Osteoblast (primary cell): ENCODE measurements at regions not wholly inside any gene's neighbourhood (a gene's known extent, or its start where the extent isn't known, plus 50 kb on each side); places are given as distances from the start of the nearest gene placed in this dataset.

ENCODE experiments used
- DNase-seq: peaks from one replicate; pipeline ENCODE4 v3.0.0; 2011; ENCODE audit warnings: low spot score, mixed read lengths; ENCODE audit not compliant: insufficient read length; ENCODE audit errors: missing footprints
- H2AFZ ChIP-seq: 2 replicates; pipeline ENCODE4 v1.6.0; 2011; ENCODE audit warnings: mild to moderate bottlenecking, low read length
- H3K27ac ChIP-seq: 2 replicates; pipeline ENCODE4 v1.5.1; 2011; ENCODE audit warnings: mild to moderate bottlenecking, low read depth, low read length, moderate library complexity
- H3K27me3 ChIP-seq: 2 replicates; pipeline ENCODE4 v1.6.0; 2012; ENCODE audit warnings: mild to moderate bottlenecking, control low read depth, inconsistent platforms, low read length, moderate library complexity; ENCODE audit not compliant: insufficient read depth
- H3K36me3 ChIP-seq: 2 replicates; pipeline ENCODE4 v1.5.1; 2011; ENCODE audit warnings: mild to moderate bottlenecking, low read length, control low read depth, moderate library complexity; ENCODE audit not compliant: insufficient read depth
- H3K4me1 ChIP-seq: 2 replicates; pipeline ENCODE4 v1.5.1; 2011; ENCODE audit warnings: mild to moderate bottlenecking, low read length, control low read depth, moderate library complexity; ENCODE audit not compliant: insufficient read depth
- H3K4me2 ChIP-seq: 2 replicates; pipeline ENCODE4 v1.6.0; 2011; ENCODE audit warnings: mild to moderate bottlenecking, low read length; ENCODE audit not compliant: insufficient read depth
- H3K4me3 ChIP-seq: fragments of 200-600 bp; sonication (generic); 3 replicates; pipeline ENCODE4 v1.5.1; 2012; ENCODE audit warnings: mild to moderate bottlenecking, low read length, inconsistent platforms; ENCODE audit not compliant: insufficient read depth
- H3K79me2 ChIP-seq: 2 replicates; pipeline ENCODE4 v1.6.0; 2012; ENCODE audit warnings: mild to moderate bottlenecking, low read length, control low read depth, inconsistent platforms; ENCODE audit not compliant: insufficient read depth
- H3K9me3 ChIP-seq: 2 replicates; pipeline ENCODE4 v1.5.1; 2011; ENCODE audit warnings: low read depth, low read length, control low read depth
- H4K20me1 ChIP-seq: 2 replicates; pipeline ENCODE4 v1.6.0; 2012; ENCODE audit warnings: mild to moderate bottlenecking, low read length, control low read depth; ENCODE audit not compliant: insufficient read depth
- TF ChIP-seq, protein P1 (sequence below): IDR thresholded peaks from 2 replicates; pipeline ENCODE4 v1.5.1; 2011; ENCODE audit warnings: mild to moderate bottlenecking, low read depth, low read length, moderate library complexity; ENCODE audit errors: extremely low read depth

DNA sequence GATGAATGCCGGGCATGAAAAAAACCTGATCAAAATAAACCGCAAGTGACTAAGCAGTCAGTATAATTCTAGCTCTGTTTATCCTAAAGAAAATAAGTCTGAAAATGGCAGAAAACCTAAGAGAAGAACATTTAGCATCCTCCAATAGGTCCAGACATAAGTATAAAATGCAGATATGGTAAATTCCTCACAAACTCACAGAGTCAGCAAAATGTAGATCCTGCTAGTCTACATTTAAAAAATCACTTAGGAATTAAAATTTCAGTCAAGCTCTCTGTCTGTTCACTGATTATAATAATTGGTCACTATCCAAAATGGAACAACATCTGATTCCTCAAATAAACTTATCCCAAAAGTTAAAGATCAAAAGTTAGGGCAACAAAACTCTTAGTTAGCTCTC, 95.1 kb downstream of the DIO2 start:
- DNase-seq: no peak
- TF ChIP-seq, protein P1, sequence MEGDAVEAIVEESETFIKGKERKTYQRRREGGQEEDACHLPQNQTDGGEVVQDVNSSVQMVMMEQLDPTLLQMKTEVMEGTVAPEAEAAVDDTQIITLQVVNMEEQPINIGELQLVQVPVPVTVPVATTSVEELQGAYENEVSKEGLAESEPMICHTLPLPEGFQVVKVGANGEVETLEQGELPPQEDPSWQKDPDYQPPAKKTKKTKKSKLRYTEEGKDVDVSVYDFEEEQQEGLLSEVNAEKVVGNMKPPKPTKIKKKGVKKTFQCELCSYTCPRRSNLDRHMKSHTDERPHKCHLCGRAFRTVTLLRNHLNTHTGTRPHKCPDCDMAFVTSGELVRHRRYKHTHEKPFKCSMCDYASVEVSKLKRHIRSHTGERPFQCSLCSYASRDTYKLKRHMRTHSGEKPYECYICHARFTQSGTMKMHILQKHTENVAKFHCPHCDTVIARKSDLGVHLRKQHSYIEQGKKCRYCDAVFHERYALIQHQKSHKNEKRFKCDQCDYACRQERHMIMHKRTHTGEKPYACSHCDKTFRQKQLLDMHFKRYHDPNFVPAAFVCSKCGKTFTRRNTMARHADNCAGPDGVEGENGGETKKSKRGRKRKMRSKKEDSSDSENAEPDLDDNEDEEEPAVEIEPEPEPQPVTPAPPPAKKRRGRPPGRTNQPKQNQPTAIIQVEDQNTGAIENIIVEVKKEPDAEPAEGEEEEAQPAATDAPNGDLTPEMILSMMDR: no peak
- no peaks in the 10 kb centered on the region for H3K27me3 ChIP-seq

DNA sequence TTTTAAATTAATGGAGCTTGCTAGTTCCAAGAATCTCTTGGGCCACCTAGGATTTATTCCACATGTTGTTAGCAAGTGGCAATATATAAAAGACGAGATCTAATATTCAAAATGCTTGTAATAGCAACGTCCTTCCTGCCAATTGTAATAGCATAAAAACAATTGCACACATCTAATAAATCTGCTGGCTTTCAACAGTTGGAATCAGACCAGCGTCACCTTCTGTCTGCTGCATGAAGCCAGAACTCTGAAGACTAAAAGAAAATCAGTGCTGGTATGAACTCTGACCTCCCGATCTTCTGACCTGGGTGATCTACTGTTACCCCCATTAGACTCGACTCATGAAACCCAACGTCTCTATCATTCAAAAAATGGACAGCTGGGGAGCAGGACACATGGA, 100.6 kb downstream of the DIO2 start:
- H3K27ac ChIP-seq: no peak overlapping the region
- no peaks in the 10 kb centered on the region for H3K9me3 ChIP-seq
- H4K20me1 ChIP-seq: no peaks in the 10 kb centered on the region
- H2AFZ ChIP-seq: no peak overlapping the region
- no peaks in the 10 kb centered on the region for H3K36me3 ChIP-seq
- no peak for DNase-seq
- H3K4me3 ChIP-seq: no peak overlapping the region
- no peaks in the 10 kb centered on the region for H3K4me1 ChIP-seq
- no peaks in the 10 kb centered on the region for H3K27me3 ChIP-seq
- H3K79me2 ChIP-seq: no peaks in the 10 kb centered on the region
- TF ChIP-seq, protein P1: no peak
- H3K4me2 ChIP-seq: no peak overlapping the region

More for the DNA sequence above, 95.1 kb downstream of the DIO2 start:
- no peak overlapping the region for H3K4me3 ChIP-seq
- no peaks in the 10 kb centered on the region for H3K4me1 ChIP-seq
- H3K36me3 ChIP-seq: no peaks in the 10 kb centered on the region
- no peaks in the 10 kb centered on the region for H3K9me3 ChIP-seq
- H2AFZ ChIP-seq: no peak overlapping the region
- H3K4me2 ChIP-seq: no peak overlapping the region
- no peaks in the 10 kb centered on the region for H4K20me1 ChIP-seq
- no peaks in the 10 kb centered on the region for H3K79me2 ChIP-seq
- H3K27ac ChIP-seq: no peak overlapping the region

DNA sequence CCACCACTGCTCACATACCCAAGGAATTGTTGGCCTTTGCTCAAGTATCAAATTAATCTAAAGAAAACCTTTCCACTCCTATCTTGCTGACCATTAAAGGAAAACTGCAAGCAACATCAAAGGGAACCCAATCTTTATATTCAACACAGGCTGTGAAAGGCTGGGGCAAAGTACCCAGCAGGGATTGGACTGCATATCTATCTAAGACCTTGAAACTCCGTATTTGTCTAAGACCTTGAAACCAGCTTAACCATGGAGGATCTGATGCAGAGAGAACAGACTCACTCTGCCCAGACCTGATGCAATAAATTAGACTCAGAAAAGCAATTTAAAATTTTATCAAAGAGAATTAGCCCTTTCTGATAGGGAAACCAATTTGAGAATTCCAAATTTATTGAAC, 102.2 kb downstream of the DIO2 start:
- Histone ChIP-seq H3K4me1 (no peaks in the 10 kb centered on the region), H4K20me1 (no peaks in the 10 kb centered on the region), H3K4me2 (no peak overlapping the region), H3K9me3 (no peaks in the 10 kb centered on the region), H3K4me3 (no peak overlapping the region), H3K36me3 (no peaks in the 10 kb centered on the region), H3K27ac (no peak overlapping the region), H2AFZ (no peak overlapping the region), H3K79me2 (no peaks in the 10 kb centered on the region), H3K27me3 (no peaks in the 10 kb centered on the region)
- TF ChIP-seq, protein P1: no peak
- DNase-seq: no peak

GRCh38 chr14:80108430-80108829, 102.9 kb downstream of the DIO2 start:
- no peaks in the 10 kb centered on the region for H3K79me2 ChIP-seq
- no peaks in the 10 kb centered on the region for H3K9me3 ChIP-seq
- no peak overlapping the region for H3K4me3 ChIP-seq
- no peaks in the 10 kb centered on the region for H3K36me3 ChIP-seq
- no peaks in the 10 kb centered on the region for H4K20me1 ChIP-seq
- H2AFZ ChIP-seq: no peak overlapping the region
- H3K4me2 ChIP-seq: no peak overlapping the region
- no peaks in the 10 kb centered on the region for H3K4me1 ChIP-seq
- H3K27me3 ChIP-seq: no peaks in the 10 kb centered on the region
- DNase-seq: no peak
- TF ChIP-seq, protein P1: no peak
- H3K27ac ChIP-seq: no peak overlapping the region
